BE2C (cell line): ENCODE measurements at regions not wholly inside any gene's neighbourhood (a gene's known extent, or its start where the extent isn't known, plus 50 kb on each side); places are given as distances from the start of the nearest gene placed in this dataset.
A peak's percentile ranks its signal among the peaks of the same experiment; 100 is the strongest.

Source experiments
- DNase-seq: peaks from one replicate; pipeline ENCODE4 v3.0.0-alpha.2; 2020
- H3K27me3 ChIP-seq: fragments of 250-450 bp; sonication (Bioruptor Pico); 2 replicates; pipeline ENCODE4 v1.5.1; 2020; ENCODE audit warnings: mild to moderate bottlenecking
- H3K36me3 ChIP-seq: fragments of 250-450 bp; sonication (Bioruptor Pico); 2 replicates; pipeline ENCODE4 v1.5.1; 2020; ENCODE audit warnings: mild to moderate bottlenecking
- H3K4me1 ChIP-seq: fragments of 250-450 bp; sonication (Bioruptor Pico); 2 replicates; pipeline ENCODE4 v1.5.1; 2020
- H3K4me3 ChIP-seq: 2 replicates; pipeline ENCODE4 v1.5.1; 2011; ENCODE audit warnings: low read depth, low read length
- H3K9me3 ChIP-seq: fragments of 250-450 bp; sonication (Bioruptor Pico); 2 replicates; pipeline ENCODE4 v1.5.1; 2020
- TF ChIP-seq, protein P1 (sequence below): IDR thresholded peaks from 2 replicates; pipeline ENCODE4 v1.5.1; 2012; ENCODE audit warnings: mild to moderate bottlenecking, low read depth, low read length

DNA sequence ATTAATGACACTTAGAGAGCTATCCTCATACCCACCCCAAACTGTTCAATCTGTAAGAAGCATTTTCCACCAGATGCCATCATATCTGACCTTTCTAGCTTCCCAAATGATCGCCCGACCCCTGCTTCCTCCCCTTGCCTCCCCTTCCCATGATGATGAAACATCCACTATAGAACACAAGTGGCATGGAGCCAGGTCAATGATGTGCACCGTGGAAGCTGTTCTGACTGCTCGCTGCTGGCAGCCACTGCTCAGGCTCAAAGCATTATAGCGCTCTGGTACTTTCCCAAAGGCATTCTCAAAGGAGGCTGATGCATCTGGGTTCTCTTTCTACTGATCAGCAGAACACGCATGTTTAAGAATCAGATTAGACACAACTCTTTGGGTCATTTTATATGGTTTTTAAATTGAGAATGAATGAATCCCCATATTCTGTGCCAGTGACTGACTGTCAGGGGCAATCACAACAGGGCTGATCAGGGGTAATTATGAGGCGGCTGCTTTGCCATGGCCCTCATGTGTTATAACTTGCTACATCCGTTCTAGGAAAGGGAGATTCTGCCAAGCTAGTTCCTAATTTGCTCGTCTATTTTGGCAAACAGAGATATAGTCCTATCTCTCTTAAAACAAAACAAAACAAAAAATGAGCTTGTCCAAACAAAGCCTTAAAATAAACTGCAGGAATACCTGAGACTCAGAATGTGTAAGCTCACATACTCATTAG, 343.7 kb downstream of the ENC1 start:
- H3K9me3 ChIP-seq: peaks cover 3% of the 10 kb centered on the region; the same call in 1 of the 2 replicates
- TF ChIP-seq, protein P1, sequence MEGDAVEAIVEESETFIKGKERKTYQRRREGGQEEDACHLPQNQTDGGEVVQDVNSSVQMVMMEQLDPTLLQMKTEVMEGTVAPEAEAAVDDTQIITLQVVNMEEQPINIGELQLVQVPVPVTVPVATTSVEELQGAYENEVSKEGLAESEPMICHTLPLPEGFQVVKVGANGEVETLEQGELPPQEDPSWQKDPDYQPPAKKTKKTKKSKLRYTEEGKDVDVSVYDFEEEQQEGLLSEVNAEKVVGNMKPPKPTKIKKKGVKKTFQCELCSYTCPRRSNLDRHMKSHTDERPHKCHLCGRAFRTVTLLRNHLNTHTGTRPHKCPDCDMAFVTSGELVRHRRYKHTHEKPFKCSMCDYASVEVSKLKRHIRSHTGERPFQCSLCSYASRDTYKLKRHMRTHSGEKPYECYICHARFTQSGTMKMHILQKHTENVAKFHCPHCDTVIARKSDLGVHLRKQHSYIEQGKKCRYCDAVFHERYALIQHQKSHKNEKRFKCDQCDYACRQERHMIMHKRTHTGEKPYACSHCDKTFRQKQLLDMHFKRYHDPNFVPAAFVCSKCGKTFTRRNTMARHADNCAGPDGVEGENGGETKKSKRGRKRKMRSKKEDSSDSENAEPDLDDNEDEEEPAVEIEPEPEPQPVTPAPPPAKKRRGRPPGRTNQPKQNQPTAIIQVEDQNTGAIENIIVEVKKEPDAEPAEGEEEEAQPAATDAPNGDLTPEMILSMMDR: no peak
- no peaks in the 10 kb centered on the region for H3K36me3 ChIP-seq
- DNase-seq: peak; percentile 75
- peaks cover 32% of the 10 kb centered on the region for H3K4me1 ChIP-seq
- H3K4me3 ChIP-seq: no peak overlapping the region
- H3K27me3 ChIP-seq: no peaks in the 10 kb centered on the region

DNA sequence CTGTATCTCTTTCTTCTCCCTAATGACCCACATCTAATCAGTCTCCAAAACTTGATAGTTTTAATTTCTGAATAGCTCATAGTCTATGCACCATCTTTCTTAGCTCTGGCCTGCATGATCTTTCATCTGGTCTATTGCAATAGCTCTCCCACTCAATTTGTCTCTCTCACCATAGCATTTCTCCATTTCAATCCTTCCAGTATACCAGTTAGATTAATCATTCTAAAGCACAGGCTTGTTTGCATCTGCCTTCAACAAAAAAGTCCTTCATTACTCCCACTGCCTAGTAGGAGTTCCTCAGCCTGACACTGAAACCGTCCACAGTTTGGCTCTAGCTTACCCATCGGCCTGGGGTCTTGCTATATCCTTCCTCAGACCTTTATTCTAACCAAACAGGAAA, 344.9 kb downstream of the ENC1 start:
- DNase-seq: no peak
- H3K27me3 ChIP-seq: no peaks in the 10 kb centered on the region
- no peaks in the 10 kb centered on the region for H3K36me3 ChIP-seq
- no peak overlapping the region for H3K4me3 ChIP-seq
- TF ChIP-seq, protein P1: no peak
- H3K9me3 ChIP-seq: peaks cover 3% of the 10 kb centered on the region; the same call in 1 of the 2 replicates
- H3K4me1 ChIP-seq: peaks cover 32% of the 10 kb centered on the region

DNA sequence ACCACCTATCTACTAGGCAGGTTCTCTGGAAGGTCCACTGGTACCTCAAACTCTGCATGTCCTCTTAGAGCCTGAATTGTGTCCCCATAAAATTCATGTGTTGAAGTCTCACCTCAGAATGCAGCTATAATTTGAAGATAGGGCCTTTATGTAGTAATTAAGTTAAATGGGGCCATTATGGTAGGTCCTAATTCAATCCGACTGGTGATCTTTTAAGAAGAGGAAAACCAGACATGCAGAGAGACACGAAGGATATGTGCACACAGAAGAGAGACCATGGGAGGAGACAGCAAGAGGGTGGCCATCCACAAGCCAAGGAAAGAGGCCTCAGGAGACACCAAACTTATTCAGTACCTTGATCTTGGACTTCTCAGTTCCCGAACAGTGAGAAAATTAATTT, 345.4 kb downstream of the ENC1 start:
- Histone ChIP-seq H3K36me3 (no peaks in the 10 kb centered on the region), H3K27me3 (no peaks in the 10 kb centered on the region), H3K4me3 (no peak overlapping the region), H3K9me3 (peaks cover 3% of the 10 kb centered on the region; the same call in 1 of the 2 replicates), H3K4me1 (peaks cover 32% of the 10 kb centered on the region)
- TF ChIP-seq, protein P1: no peak
- peak; percentile 18 for DNase-seq

DNA sequence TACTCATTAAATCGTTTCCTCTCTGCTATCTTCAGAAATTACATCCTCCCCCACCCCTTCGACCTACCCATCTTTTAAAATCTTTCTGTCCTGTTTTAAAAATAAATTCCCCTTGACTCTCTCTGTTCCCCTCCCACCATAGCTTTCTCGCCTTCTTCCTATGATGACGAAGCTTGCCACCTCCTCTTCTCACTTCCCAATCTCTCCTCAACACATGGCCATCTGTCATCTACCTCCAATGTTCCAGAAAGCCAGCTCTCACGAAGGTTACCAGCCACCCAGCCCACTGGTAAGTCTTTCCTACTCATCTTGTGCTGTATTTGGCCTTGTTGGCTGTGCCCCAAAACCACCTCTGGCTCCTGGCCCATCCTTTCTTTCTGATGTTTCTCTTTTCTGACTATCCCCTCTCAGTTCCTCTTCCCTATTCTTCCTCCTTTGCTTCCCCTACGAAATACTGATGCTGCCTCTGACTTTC, 346.3 kb downstream of the ENC1 start:
- Histone ChIP-seq H3K9me3 (peaks cover 3% of the 10 kb centered on the region; the same call in 1 of the 2 replicates), H3K27me3 (no peaks in the 10 kb centered on the region), H3K36me3 (no peaks in the 10 kb centered on the region), H3K4me3 (no peak overlapping the region), H3K4me1 (peaks cover 33% of the 10 kb centered on the region)
- TF ChIP-seq, protein P1: no peak
- no peak for DNase-seq

DNA sequence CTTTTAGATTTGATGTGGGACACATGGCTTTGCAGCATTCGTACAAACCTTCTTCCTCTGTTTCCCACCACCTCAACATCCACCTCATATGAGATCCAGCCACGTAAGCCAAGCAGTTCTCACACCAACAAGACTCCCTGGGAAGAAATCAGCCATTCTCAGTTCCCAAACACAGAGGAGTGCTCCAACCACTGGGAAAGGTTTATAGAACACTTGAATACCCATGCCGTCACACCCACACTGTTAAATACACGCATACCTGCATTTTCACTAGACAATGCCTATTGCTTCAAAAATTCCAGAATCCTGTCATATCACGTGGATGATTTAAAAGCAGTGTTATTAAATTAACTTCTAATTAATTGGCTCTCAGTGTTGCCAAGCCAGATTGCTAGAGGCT, 347.3 kb downstream of the ENC1 start:
- Histone ChIP-seq H3K4me1 (peaks cover 36% of the 10 kb centered on the region), H3K4me3 (no peak overlapping the region), H3K9me3 (peaks cover 3% of the 10 kb centered on the region; the same call in 1 of the 2 replicates), H3K36me3 (no peaks in the 10 kb centered on the region), H3K27me3 (no peaks in the 10 kb centered on the region)
- TF ChIP-seq, protein P1: no peak
- DNase-seq: no peak

DNA sequence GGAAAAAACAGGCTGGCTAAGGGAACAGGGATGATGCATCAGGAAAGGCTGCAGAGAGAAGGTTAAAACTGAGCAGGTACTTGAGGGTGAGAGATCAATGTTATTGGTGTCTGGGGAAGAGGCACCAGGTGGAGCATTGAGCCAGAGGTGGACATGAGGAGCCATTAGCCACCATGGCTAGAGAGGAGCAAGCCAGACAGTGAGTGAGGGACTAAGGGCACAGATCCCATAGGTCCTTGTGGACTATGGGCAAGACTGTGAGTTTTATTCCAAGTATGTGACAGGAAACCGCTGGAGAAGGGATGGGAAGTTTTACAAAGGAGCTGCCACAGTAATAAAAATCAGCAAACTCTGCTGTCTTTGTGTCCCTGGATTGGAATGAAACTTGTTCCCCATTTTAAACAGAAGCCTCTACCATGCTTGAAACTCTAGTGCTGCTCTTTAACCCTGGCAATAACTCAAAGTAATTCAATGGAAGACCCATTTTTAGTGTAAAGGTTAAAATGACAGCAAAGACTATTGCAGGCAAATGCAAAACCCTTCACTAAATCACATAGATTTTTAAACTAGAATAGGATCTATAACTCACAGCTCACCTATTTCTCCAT, 349.8 kb downstream of the ENC1 start:
- peaks cover 3% of the 10 kb centered on the region; the same call in 1 of the 2 replicates for H3K9me3 ChIP-seq
- no peak for DNase-seq
- peaks cover 34% of the 10 kb centered on the region for H3K4me1 ChIP-seq
- no peak overlapping the region for H3K4me3 ChIP-seq
- H3K27me3 ChIP-seq: no peaks in the 10 kb centered on the region
- TF ChIP-seq, protein P1: no peak
- H3K36me3 ChIP-seq: no peaks in the 10 kb centered on the region
